SK-N-SH (cell line): ENCODE measurements at regions not wholly inside any gene's neighbourhood (a gene's known extent, or its start where the extent isn't known, plus 50 kb on each side); places are given as distances from the start of the nearest gene placed in this dataset.

Source experiments
- CTCF ChIA-PET: fragments of 300-600, 350-600 bp; formaldehyde crosslinking; extraction: SDS; loops from one replicate; lab custom pipeline; 2021; lab: Yijun Ruan, JAX
- POLR2A ChIA-PET: fragments of 350-600 bp; sonication (Branson Sonifier 250); formaldehyde crosslinking; extraction: SDS; loops from one replicate; lab custom pipeline; 2020; ENCODE audit warnings: antibody characterized with exemption, inconsistent platforms; lab: Yijun Ruan, JAX
- DNase-seq: peaks from one replicate; pipeline ENCODE4 v3.0.0; 2012
- H2AFZ ChIP-seq: fragments of 200-600 bp; sonication (generic); 2 replicates; pipeline ENCODE4 v1.8.1; 2016; ENCODE audit warnings: antibody characterized with exemption, mild to moderate bottlenecking, low read depth
- H3F3A ChIP-seq: fragments of 200-600 bp; sonication (generic); replicated peaks from 2 replicates; pipeline ENCODE3; 2016; ENCODE audit warnings: antibody characterized with exemption, mild to moderate bottlenecking; ENCODE audit not compliant: insufficient read depth
- H3K27ac ChIP-seq, 2 experiments: fragments of 200-500 bp in 1 of 2; fragments of 200-600 bp in 1 of 2; sonication (Bioruptor generic) in 1 of 2; sonication (generic), shearing (Covaris generic) in 1 of 2; 2 replicates each; pipeline versions ENCODE4 v1.5.1 to v1.6.1; 2014 to 2016; ENCODE audit warnings: low read depth in 2 of 2, inconsistent platforms in 1 of 2, low read length in 1 of 2, mild to moderate bottlenecking in 1 of 2, mixed read lengths in 1 of 2
- H3K27me3 ChIP-seq: fragments of 200-600 bp; sonication (generic), shearing (Covaris generic); 2 replicates; pipeline ENCODE4 v1.6.1; 2016; ENCODE audit warnings: mixed run types; ENCODE audit not compliant: insufficient read depth
- H3K36me3 ChIP-seq, 2 experiments: fragments of 200-500 bp in 1 of 2; fragments of 200-600 bp in 1 of 2; sonication (Bioruptor generic) in 1 of 2; sonication (generic) in 1 of 2; replicated peaks in 1 of 2; 2 replicates each; pipeline versions ENCODE3 to v1.5.1; 2014 to 2016; ENCODE audit warnings: low read length in 1 of 2, mild to moderate bottlenecking in 1 of 2; ENCODE audit not compliant: insufficient read depth in 2 of 2, control insufficient read depth in 1 of 2
- H3K4me1 ChIP-seq, 2 experiments: fragments of 200-500 bp in 1 of 2; fragments of 200-600 bp in 1 of 2; sonication (Bioruptor generic) in 1 of 2; sonication (generic), shearing (Covaris generic) in 1 of 2; 2 replicates each; pipeline versions ENCODE4 v1.5.1 to v1.6.1; 2014 to 2016; ENCODE audit warnings: low read depth in 1 of 2, low read length in 1 of 2, mixed run types in 1 of 2; ENCODE audit not compliant: insufficient read depth in 2 of 2, control insufficient read depth in 1 of 2
- H3K4me2 ChIP-seq: fragments of 200-600 bp; sonication (generic), shearing (Covaris generic); 2 replicates; pipeline ENCODE4 v1.6.1; 2017; ENCODE audit warnings: mixed run types
- H3K4me3 ChIP-seq, 2 experiments: fragments of 200-500 bp in 1 of 2; fragments of 200-600 bp in 1 of 2; sonication (Bioruptor generic) in 1 of 2; sonication (generic), shearing (Covaris generic) in 1 of 2; 2 replicates each; pipeline versions ENCODE4 v1.5.1 to v1.8.1; 2014 to 2016; ENCODE audit warnings: low read depth in 2 of 2, inconsistent platforms in 1 of 2, low read length in 1 of 2, mild to moderate bottlenecking in 1 of 2, mixed read lengths in 1 of 2, moderate library complexity in 1 of 2
- H3K79me2 ChIP-seq: fragments of 200-600 bp; sonication (generic); 2 replicates; pipeline ENCODE4 v1.8.1; 2017; ENCODE audit warnings: mild to moderate bottlenecking; ENCODE audit not compliant: insufficient read depth
- H3K9ac ChIP-seq: fragments of 200-600 bp; sonication (generic); 2 replicates; pipeline ENCODE4 v1.6.1; 2017; ENCODE audit warnings: mixed run types
- H3K9me2 ChIP-seq: fragments of 200-600 bp; sonication (generic); 2 replicates; pipeline ENCODE4 v1.6.1; 2017; ENCODE audit warnings: mixed run types
- H3K9me3 ChIP-seq: fragments of 200-600 bp; sonication (generic); 2 replicates; pipeline ENCODE4 v1.6.1; 2017; ENCODE audit warnings: mixed run types, mild to moderate bottlenecking, moderate library complexity
- H4K20me1 ChIP-seq: fragments of 200-600 bp; sonication (generic); 2 replicates; pipeline ENCODE4 v1.6.1; 2017; ENCODE audit warnings: mild to moderate bottlenecking, mixed run types; ENCODE audit not compliant: insufficient read depth
- CHD2 ChIP-seq: fragments of 150-350 bp; IDR thresholded peaks from 2 replicates; pipeline ENCODE4 v1.6.1; 2018; ENCODE audit warnings: low read length; ENCODE audit not compliant: partially characterized antibody
- ELF1 ChIP-seq: IDR thresholded peaks from 2 replicates; pipeline ENCODE4 v1.4.0; 2012
- EZH2phosphoT487 ChIP-seq: fragments of 200-600 bp; sonication (generic); IDR thresholded peaks from 2 replicates; pipeline ENCODE4 v1.6.1; 2017; ENCODE audit warnings: low read depth, mixed run types, mild to moderate bottlenecking, antibody characterized with exemption, moderate library complexity, borderline replicate concordance
- FOXJ3 ChIP-seq: sonication (generic); formaldehyde crosslinking; IDR thresholded peaks from 2 replicates; pipeline ENCODE4 v1.5.1; 2020; ENCODE audit warnings: mild to moderate bottlenecking, missing genetic modification reagents
- FOXM1 ChIP-seq: IDR thresholded peaks from 2 replicates; pipeline ENCODE4 v1.4.0; 2012; ENCODE audit warnings: low read depth, mild to moderate bottlenecking
- GABPA ChIP-seq: IDR thresholded peaks from 2 replicates; pipeline ENCODE4 v1.4.0; 2012; ENCODE audit warnings: low read depth, mild to moderate bottlenecking
- GATA2 ChIP-seq: sonication (generic); formaldehyde crosslinking; IDR thresholded peaks from 2 replicates; pipeline ENCODE4 v1.5.0; 2020; ENCODE audit warnings: mild to moderate bottlenecking, missing genetic modification reagents
- MAX ChIP-seq: IDR thresholded peaks from 2 replicates; pipeline ENCODE4 v1.4.0; 2012; ENCODE audit warnings: low read depth
- NRF1 ChIP-seq: IDR thresholded peaks from 2 replicates; pipeline ENCODE4 v1.6.1; 2012; ENCODE audit warnings: low read depth, mild to moderate bottlenecking, low read length
- PBX3 ChIP-seq: IDR thresholded peaks from 2 replicates; pipeline ENCODE4; 2012
- RAD21 ChIP-seq: IDR thresholded peaks from 2 replicates; pipeline ENCODE4 v1.6.1; 2012; ENCODE audit warnings: mild to moderate bottlenecking, low read length
- RCOR1 ChIP-seq: fragments of 150-350 bp; IDR thresholded peaks from 2 replicates; pipeline ENCODE4 v1.6.1; 2017; ENCODE audit warnings: antibody characterized with exemption, low read length
- REST ChIP-seq: IDR thresholded peaks from 2 replicates; pipeline ENCODE4 v1.6.1; 2012; ENCODE audit warnings: mild to moderate bottlenecking, low read depth, low read length, moderate library complexity
- RFX5 ChIP-seq: IDR thresholded peaks from 2 replicates; pipeline ENCODE4 v1.6.1; 2012; ENCODE audit warnings: mild to moderate bottlenecking, improper control_type of control experiment, low read length
- RXRA ChIP-seq: IDR thresholded peaks from 2 replicates; pipeline ENCODE4 v1.4.0; 2012; ENCODE audit warnings: low read depth, mild to moderate bottlenecking, borderline replicate concordance
- SIN3A ChIP-seq: IDR thresholded peaks from 2 replicates; pipeline ENCODE4 v1.6.1; 2012; ENCODE audit warnings: low read depth, mild to moderate bottlenecking, low read length, moderate library complexity, borderline replicate concordance
- TAF1 ChIP-seq: IDR thresholded peaks from 2 replicates; pipeline ENCODE4 v1.6.1; 2012; ENCODE audit warnings: low read depth, mild to moderate bottlenecking, low read length, moderate library complexity, borderline replicate concordance
- TCF12 ChIP-seq: IDR thresholded peaks from 2 replicates; pipeline ENCODE4 v1.4.0; 2012
- USF1 ChIP-seq: IDR thresholded peaks from 2 replicates; pipeline ENCODE4 v1.4.0; 2012; ENCODE audit warnings: low read depth, borderline replicate concordance
- USF2 ChIP-seq: fragments of 150-350 bp; IDR thresholded peaks from 2 replicates; pipeline ENCODE4 v1.6.1; 2017; ENCODE audit warnings: antibody characterized with exemption, low read length, low read depth, borderline replicate concordance
- YY1 ChIP-seq: IDR thresholded peaks from 2 replicates; pipeline ENCODE4 v1.4.0; 2012; ENCODE audit warnings: low read depth, mild to moderate bottlenecking
- WGBS: methylation state at CpG from one replicate; pipeline ENCODE4 v1.1.6; 2017; ENCODE audit warnings: low lambda C conversion rate; 5-methylcytosine and 5-hydroxymethylcytosine counted together

GRCh38 chr6:163916315-163917081 lies 502.0 kb downstream of the QKI start:
- TF ChIP-seq REST, result no peak
- TF ChIP-seq RFX5, result no peak
- TF ChIP-seq USF1, result no peak
- no peak for TF ChIP-seq CHD2
- no peak for TF ChIP-seq FOXM1
- TF ChIP-seq SIN3A, result no peak
- no peak for TF ChIP-seq MAX
- no peak for TF ChIP-seq TCF12
- TF ChIP-seq, all 33 proteins: peak for 0
- Histone ChIP-seq H3K79me2 (no peaks in the 10 kb centered on the region), H3K27me3 (no peaks in the 10 kb centered on the region), H3K4me3 (no peak overlapping the region), H3K9me2 (no peaks in the 10 kb centered on the region), H3F3A (no peaks in the 10 kb centered on the region), H3K9me3 (no peaks in the 10 kb centered on the region), H3K36me3 (no peaks in the 10 kb centered on the region), H3K4me1 (no peaks in the 10 kb centered on the region), H4K20me1 (no peaks in the 10 kb centered on the region), H3K4me2 (no peak overlapping the region), H2AFZ (no peak overlapping the region), H3K9ac (no peak overlapping the region), H3K27ac (no peak overlapping the region)
- DNase-seq, result no peak
- 44% methylated on average over 6 of the region's 6 CpGs for WGBS
- ChIA-PET CTCF (no interaction called here), POLR2A (no interaction called here)

GRCh38 chr6:163915131-163915530 lies 500.6 kb downstream of the QKI start:
- DNase-seq, result no peak
- H3K9me3 ChIP-seq, result no peaks in the 10 kb centered on the region
- no peak overlapping the region for H3K27ac ChIP-seq
- H3K36me3 ChIP-seq, result no peaks in the 10 kb centered on the region
- 44% methylated on average over 8 of the region's 8 CpGs for WGBS
- no peaks in the 10 kb centered on the region for H3K4me1 ChIP-seq
- ChIA-PET CTCF (no interaction called here), POLR2A (no interaction called here)
- H3K27me3 ChIP-seq, result no peaks in the 10 kb centered on the region
- no peaks in the 10 kb centered on the region for H4K20me1 ChIP-seq
- H3K9me2 ChIP-seq, result no peaks in the 10 kb centered on the region
- no peaks in the 10 kb centered on the region for H3F3A ChIP-seq
- no peak overlapping the region for H3K4me2 ChIP-seq
- no peak overlapping the region for H3K4me3 ChIP-seq
- H3K9ac ChIP-seq, result no peak overlapping the region
- no peaks in the 10 kb centered on the region for H3K79me2 ChIP-seq
- no peak overlapping the region for H2AFZ ChIP-seq
- TF ChIP-seq YY1 (no peak), FOXJ3 (CRISPR knock-in tag) (no peak), TAF1 (no peak), GATA2 (no peak), PBX3 (no peak), RCOR1 (no peak), FOXM1 (no peak), RXRA (no peak), NRF1 (no peak), RAD21 (no peak), GABPA (no peak), ELF1 (no peak), USF2 (no peak), EZH2phosphoT487 (no peak)
